Suprapubic skin (tissue), 4 donors: ENCODE measurements at regions not wholly inside any gene's neighbourhood (a gene's known extent, or its start where the extent isn't known, plus 50 kb on each side); places are given as distances from the start of the nearest gene placed in this dataset.

Source experiments
- DNase-seq, 2 donors: peaks; one replicate each; pipeline ENCODE4 v3.0.0-alpha.2; 2019; ENCODE audit warnings: low spot score in 2 of 2
- H3K27ac ChIP-seq: fragments of 200-600 bp; sonication (generic); one replicate; pipeline ENCODE4 v1.5.1; 2019
- H3K27me3 ChIP-seq: fragments of 200-600 bp; sonication (generic); one replicate; pipeline ENCODE4 v1.5.1; 2019
- H3K36me3 ChIP-seq: fragments of 200-600 bp; sonication (generic); one replicate; pipeline ENCODE4 v1.5.1; 2019
- H3K4me1 ChIP-seq: fragments of 200-600 bp; sonication (generic); one replicate; pipeline ENCODE4 v1.5.1; 2019
- H3K4me3 ChIP-seq: fragments of 200-600 bp; sonication (generic); one replicate; pipeline ENCODE4 v1.5.1; 2019; ENCODE audit warnings: mild to moderate bottlenecking
- H3K9me3 ChIP-seq: fragments of 200-600 bp; sonication (generic); one replicate; pipeline ENCODE4 v1.5.1; 2019
- EP300 ChIP-seq: sonication (generic); formaldehyde crosslinking; IDR thresholded peaks from one replicate; pipeline ENCODE4 v1.6.1; 2017; ENCODE audit warnings: antibody characterized with exemption
- POLR2A ChIP-seq, 2 donors: fragments of 450-650 bp; IDR thresholded peaks; one replicate each; pipeline ENCODE4 v1.6.1; 2017; ENCODE audit warnings: antibody characterized with exemption in 2 of 2, mild to moderate bottlenecking in 2 of 2, moderate library complexity in 2 of 2
- POLR2AphosphoS5 ChIP-seq, 3 donors: sonication (generic); formaldehyde crosslinking; IDR thresholded peaks; one replicate each; pipeline ENCODE4 v1.6.1; 2017; ENCODE audit warnings: antibody characterized with exemption in 3 of 3
- WGBS: methylation state at CpG from one replicate; pipeline ENCODE4 v1.1.5; 2018; 5-methylcytosine and 5-hydroxymethylcytosine counted together
- TF ChIP-seq, protein P1 (sequence below), 2 donors: fragments of 200-600 bp in 1 of 2; fragments of 450-650 bp in 1 of 2; sonication (generic) in 1 of 2; IDR thresholded peaks; one replicate each; pipeline ENCODE4 v1.5.1; 2016 to 2019; ENCODE audit warnings: antibody characterized with exemption in 2 of 2, mild to moderate bottlenecking in 1 of 2, moderate library complexity in 1 of 2

DNA sequence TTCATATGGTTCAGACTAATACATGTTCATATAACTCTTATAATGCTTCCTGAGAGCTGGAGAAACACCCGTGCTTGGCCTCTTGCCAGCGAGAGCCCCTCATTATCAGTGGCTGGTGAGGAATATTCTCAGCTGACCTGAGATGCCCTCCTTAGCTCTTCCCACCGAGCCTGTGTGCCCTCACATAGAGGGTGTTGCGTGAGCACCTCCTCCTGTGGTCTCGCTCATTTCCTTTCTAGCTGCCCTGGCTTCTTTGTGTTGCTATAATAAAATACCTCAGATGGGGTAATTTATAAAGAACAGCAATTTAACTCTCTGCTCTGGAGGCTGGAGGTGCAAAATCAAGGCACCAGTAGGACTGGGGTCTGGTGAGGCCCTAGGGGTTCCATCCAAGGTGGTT lies 80.5 kb upstream of the ALKAL2 start:
- DNase-seq, result no peak
- Histone ChIP-seq H3K27me3 (no peaks in the 10 kb centered on the region), H3K4me1 (peaks cover 9% of the 10 kb centered on the region), H3K27ac (no peak overlapping the region), H3K36me3 (no peaks in the 10 kb centered on the region), H3K9me3 (no peaks in the 10 kb centered on the region), H3K4me3 (no peak overlapping the region)
- TF ChIP-seq EP300 (no peak), POLR2A (IDR thresholded peaks at IDR 0.05) (no peak), POLR2AphosphoS5 (IDR thresholded peaks at IDR 0.05) (no peak)
- TF ChIP-seq, protein P1, sequence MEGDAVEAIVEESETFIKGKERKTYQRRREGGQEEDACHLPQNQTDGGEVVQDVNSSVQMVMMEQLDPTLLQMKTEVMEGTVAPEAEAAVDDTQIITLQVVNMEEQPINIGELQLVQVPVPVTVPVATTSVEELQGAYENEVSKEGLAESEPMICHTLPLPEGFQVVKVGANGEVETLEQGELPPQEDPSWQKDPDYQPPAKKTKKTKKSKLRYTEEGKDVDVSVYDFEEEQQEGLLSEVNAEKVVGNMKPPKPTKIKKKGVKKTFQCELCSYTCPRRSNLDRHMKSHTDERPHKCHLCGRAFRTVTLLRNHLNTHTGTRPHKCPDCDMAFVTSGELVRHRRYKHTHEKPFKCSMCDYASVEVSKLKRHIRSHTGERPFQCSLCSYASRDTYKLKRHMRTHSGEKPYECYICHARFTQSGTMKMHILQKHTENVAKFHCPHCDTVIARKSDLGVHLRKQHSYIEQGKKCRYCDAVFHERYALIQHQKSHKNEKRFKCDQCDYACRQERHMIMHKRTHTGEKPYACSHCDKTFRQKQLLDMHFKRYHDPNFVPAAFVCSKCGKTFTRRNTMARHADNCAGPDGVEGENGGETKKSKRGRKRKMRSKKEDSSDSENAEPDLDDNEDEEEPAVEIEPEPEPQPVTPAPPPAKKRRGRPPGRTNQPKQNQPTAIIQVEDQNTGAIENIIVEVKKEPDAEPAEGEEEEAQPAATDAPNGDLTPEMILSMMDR (IDR thresholded peaks at IDR 0.05), result no peak
- 64% methylated on average over 5 of the region's 5 CpGs for WGBS

GRCh38 chr2:367246-367645 lies 79.4 kb upstream of the ALKAL2 start:
- peaks cover 9% of the 10 kb centered on the region for H3K4me1 ChIP-seq
- WGBS, result 89% methylated on average over 6 of the region's 6 CpGs
- no peaks in the 10 kb centered on the region for H3K9me3 ChIP-seq
- H3K27ac ChIP-seq, result no peak overlapping the region
- H3K36me3 ChIP-seq, result no peaks in the 10 kb centered on the region
- TF ChIP-seq EP300 (no peak), POLR2A (IDR thresholded peaks at IDR 0.05) (no peak), POLR2AphosphoS5 (IDR thresholded peaks at IDR 0.05) (no peak)
- TF ChIP-seq, protein P1 (IDR thresholded peaks at IDR 0.05), result no peak
- peaks cover 2% of the 10 kb centered on the region for H3K27me3 ChIP-seq
- H3K4me3 ChIP-seq, result no peak overlapping the region
- peak in 1 of 2 donors; percentile 61 for DNase-seq

- Histone ChIP-seq H3K4me3 (no peak overlapping the region), H3K36me3 (no peaks in the 10 kb centered on the region), H3K9me3 (no peaks in the 10 kb centered on the region), H3K27ac (no peak overlapping the region), H3K4me1 (peaks cover 9% of the 10 kb centered on the region), H3K27me3 (peaks cover 7% of the 10 kb centered on the region)
- WGBS, result 46% methylated on average over 11 of the region's 11 CpGs
- DNase-seq, result peak in 1 of 2 donors; percentile 77
- TF ChIP-seq POLR2A (IDR thresholded peaks at IDR 0.05), result no peak
- TF ChIP-seq, protein P1 (IDR thresholded peaks at IDR 0.05), result no peak
- TF ChIP-seq POLR2AphosphoS5 (IDR thresholded peaks at IDR 0.05), result no peak
- TF ChIP-seq EP300, result no peak
These were observed 78.8 kb upstream of the ALKAL2 start for GRCh38 chr2:366706-367105.

- DNase-seq, result peak in 1 of 2 donors; percentile 62
- no peaks in the 10 kb centered on the region for H3K36me3 ChIP-seq
- peaks cover 7% of the 10 kb centered on the region for H3K27me3 ChIP-seq
- H3K9me3 ChIP-seq, result no peaks in the 10 kb centered on the region
- no peak overlapping the region for H3K27ac ChIP-seq
- WGBS, result 87% methylated on average over 28 of the region's 28 CpGs
- H3K4me1 ChIP-seq, result peaks cover 9% of the 10 kb centered on the region
- no peak for TF ChIP-seq EP300
- TF ChIP-seq POLR2A (IDR thresholded peaks at IDR 0.05), result no peak
- TF ChIP-seq, protein P1 (IDR thresholded peaks at IDR 0.05), result no peak
- TF ChIP-seq POLR2AphosphoS5 (IDR thresholded peaks at IDR 0.05), result no peak
- H3K4me3 ChIP-seq, result no peak overlapping the region
These were observed 77.7 kb upstream of the ALKAL2 start for GRCh38 chr2:365367-366275.

DNA sequence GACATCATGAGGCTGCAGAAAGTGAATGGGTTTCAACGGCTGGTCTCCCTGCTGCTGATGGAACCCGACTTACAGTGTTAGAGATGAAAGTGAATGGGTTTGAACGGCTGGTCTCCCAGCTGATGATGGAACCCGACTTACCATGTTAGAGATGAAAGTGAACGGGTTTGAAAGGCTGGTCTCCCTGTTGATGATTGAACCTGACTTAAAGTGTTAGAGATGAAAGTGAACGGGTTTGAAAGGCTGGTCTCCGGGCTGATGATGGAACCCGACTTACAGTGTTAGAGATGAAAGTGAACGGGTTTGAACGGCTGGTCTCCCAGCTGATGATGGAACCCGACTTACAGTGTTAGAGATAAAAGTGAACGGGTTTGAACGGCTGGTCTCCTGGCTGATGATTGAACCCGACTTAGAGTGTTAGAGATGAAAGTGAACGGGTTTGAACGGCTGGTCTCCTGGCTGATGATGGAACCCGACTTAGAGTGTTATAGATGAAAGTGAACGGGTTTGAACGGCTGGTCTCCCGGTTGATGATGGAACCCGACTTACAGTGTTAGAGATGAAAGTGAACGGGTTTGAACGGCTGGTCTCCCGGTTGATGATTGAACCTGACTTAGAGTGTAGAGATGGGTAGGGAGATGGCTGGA lies 76.1 kb upstream of the ALKAL2 start:
- Histone ChIP-seq H3K4me1 (peaks cover 9% of the 10 kb centered on the region), H3K27me3 (peaks cover 8% of the 10 kb centered on the region), H3K36me3 (no peaks in the 10 kb centered on the region), H3K27ac (no peak overlapping the region), H3K9me3 (no peaks in the 10 kb centered on the region), H3K4me3 (no peak overlapping the region)
- WGBS, result 92% methylated on average over 24 of the region's 24 CpGs
- no peak for DNase-seq
- TF ChIP-seq, protein P1 (IDR thresholded peaks at IDR 0.05), result no peak
- TF ChIP-seq EP300 (no peak), POLR2A (IDR thresholded peaks at IDR 0.05) (no peak), POLR2AphosphoS5 (IDR thresholded peaks at IDR 0.05) (no peak)
